ENCODE measurements at regions not wholly inside any gene's neighbourhood (a gene's known extent, or its start where the extent isn't known, plus 50 kb on each side); places are given as distances from the start of the nearest gene placed in this dataset.

DNA sequence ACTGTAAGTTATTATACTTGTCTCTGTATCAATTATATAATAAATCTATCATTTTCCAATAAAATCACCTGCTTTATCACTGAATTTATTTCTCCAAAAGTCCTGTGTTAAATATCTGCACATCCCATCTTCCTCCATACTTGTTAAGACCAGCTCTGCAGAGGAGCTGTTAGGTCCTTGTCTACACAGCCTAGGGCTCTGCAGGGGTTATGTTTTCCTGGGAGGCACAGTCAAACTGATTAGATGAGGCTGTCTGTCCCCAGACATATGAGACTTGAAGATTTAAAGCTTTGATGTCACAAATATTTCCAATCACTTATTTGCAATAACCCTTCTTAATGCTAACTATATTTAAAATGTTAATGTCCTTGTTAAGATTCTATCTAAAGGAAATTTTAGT is 446.8 kb downstream of the TRAM1L1 start:
- TF ChIP-seq TAF1 (IDR thresholded peaks at IDR 0.05; ENCODE audit: low read depth) = no peak
- TF ChIP-seq CREB1 (IDR thresholded peaks at IDR 0.05; ENCODE audit: low read depth) = no peak
- no peak for TF ChIP-seq TEAD4 (IDR thresholded peaks at IDR 0.05)
- no peak for TF ChIP-seq NFIC (IDR thresholded peaks at IDR 0.05)
- TF ChIP-seq FOXM1 (IDR thresholded peaks at IDR 0.05; ENCODE audit: borderline replicate concordance, low read depth) = no peak
- TF ChIP-seq TCF12 (IDR thresholded peaks at IDR 0.05; ENCODE audit: low read depth) = no peak
- no peak for TF ChIP-seq USF1 (IDR thresholded peaks at IDR 0.05)
- TF ChIP-seq YY1 (IDR thresholded peaks at IDR 0.05; ENCODE audit: low read depth) = no peak
- TF ChIP-seq REST (IDR thresholded peaks at IDR 0.05; ENCODE audit: low read depth) = no peak
- TF ChIP-seq CEBPB (IDR thresholded peaks at IDR 0.05) = no peak
- no peak for TF ChIP-seq EGR1 (IDR thresholded peaks at IDR 0.05)
- TF ChIP-seq RAD21 (IDR thresholded peaks at IDR 0.05; ENCODE audit: low read depth) = no peak
- TF ChIP-seq ZBTB7A (IDR thresholded peaks at IDR 0.05; ENCODE audit: low read depth) = no peak
- TF ChIP-seq MAX (IDR thresholded peaks at IDR 0.05) = no peak
- TF ChIP-seq EP300 (IDR thresholded peaks at IDR 0.05; ENCODE audit: borderline replicate concordance) = no peak

GRCh38 chr4:116636917-116637316 is 448.5 kb downstream of the TRAM1L1 start:
- no peak for TF ChIP-seq USF1 (IDR thresholded peaks at IDR 0.05)
- no peak for TF ChIP-seq YY1 (IDR thresholded peaks at IDR 0.05; ENCODE audit: low read depth)
- no peak for TF ChIP-seq NFIC (IDR thresholded peaks at IDR 0.05)
- TF ChIP-seq FOXM1 (IDR thresholded peaks at IDR 0.05; ENCODE audit: borderline replicate concordance, low read depth) = no peak
- no peak for TF ChIP-seq TCF12 (IDR thresholded peaks at IDR 0.05; ENCODE audit: low read depth)
- no peak for TF ChIP-seq CREB1 (IDR thresholded peaks at IDR 0.05; ENCODE audit: low read depth)
- TF ChIP-seq RAD21 (IDR thresholded peaks at IDR 0.05; ENCODE audit: low read depth) = no peak
- no peak for TF ChIP-seq ZBTB7A (IDR thresholded peaks at IDR 0.05; ENCODE audit: low read depth)
- TF ChIP-seq CEBPB (IDR thresholded peaks at IDR 0.05) = no peak
- no peak for TF ChIP-seq EGR1 (IDR thresholded peaks at IDR 0.05)
- no peak for TF ChIP-seq REST (IDR thresholded peaks at IDR 0.05; ENCODE audit: low read depth)
- no peak for TF ChIP-seq MAX (IDR thresholded peaks at IDR 0.05)
- TF ChIP-seq EP300 (IDR thresholded peaks at IDR 0.05; ENCODE audit: borderline replicate concordance) = no peak
- no peak for TF ChIP-seq TEAD4 (IDR thresholded peaks at IDR 0.05)

DNA sequence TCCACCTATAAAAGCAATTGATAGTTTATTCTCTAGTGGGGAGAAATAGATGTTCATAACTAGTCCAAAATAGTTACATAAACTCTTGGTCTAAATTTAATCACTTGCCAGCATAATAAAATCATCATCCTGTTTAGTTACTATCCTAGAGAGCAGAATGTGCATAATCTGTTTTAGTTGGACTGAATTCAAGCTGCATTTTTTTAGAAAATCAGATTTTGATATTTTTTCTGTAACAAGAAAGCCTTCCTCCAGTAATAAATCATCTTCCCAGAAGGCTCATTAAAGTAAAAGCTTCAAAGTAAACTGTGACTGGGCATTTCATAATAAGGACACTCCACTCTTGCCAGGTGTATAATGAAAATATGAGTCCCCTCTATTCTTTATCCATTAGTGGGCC is 453.1 kb downstream of the TRAM1L1 start:
- TF ChIP-seq USF1 (IDR thresholded peaks at IDR 0.05) (no peak), EP300 (IDR thresholded peaks at IDR 0.05; ENCODE audit: borderline replicate concordance) (no peak), MAX (IDR thresholded peaks at IDR 0.05) (no peak), TAF1 (IDR thresholded peaks at IDR 0.05; ENCODE audit: low read depth) (no peak), CREB1 (IDR thresholded peaks at IDR 0.05; ENCODE audit: low read depth) (no peak), NFIC (IDR thresholded peaks at IDR 0.05) (no peak), REST (IDR thresholded peaks at IDR 0.05; ENCODE audit: low read depth) (no peak), RAD21 (IDR thresholded peaks at IDR 0.05; ENCODE audit: low read depth) (no peak), YY1 (IDR thresholded peaks at IDR 0.05; ENCODE audit: low read depth) (no peak)

GRCh38 chr4:116628598-116628997 is 456.8 kb downstream of the TRAM1L1 start:
- TF ChIP-seq CREB1 (IDR thresholded peaks at IDR 0.05; ENCODE audit: low read depth) (no peak), USF1 (IDR thresholded peaks at IDR 0.05) (no peak), FOXM1 (IDR thresholded peaks at IDR 0.05; ENCODE audit: borderline replicate concordance, low read depth) (no peak), MAX (IDR thresholded peaks at IDR 0.05) (no peak), TAF1 (IDR thresholded peaks at IDR 0.05; ENCODE audit: low read depth) (no peak), RAD21 (IDR thresholded peaks at IDR 0.05; ENCODE audit: low read depth) (no peak), EGR1 (IDR thresholded peaks at IDR 0.05) (no peak), TEAD4 (IDR thresholded peaks at IDR 0.05) (no peak), TCF12 (IDR thresholded peaks at IDR 0.05; ENCODE audit: low read depth) (no peak), EP300 (IDR thresholded peaks at IDR 0.05; ENCODE audit: borderline replicate concordance) (no peak), ZBTB7A (IDR thresholded peaks at IDR 0.05; ENCODE audit: low read depth) (no peak), CEBPB (IDR thresholded peaks at IDR 0.05) (no peak), REST (IDR thresholded peaks at IDR 0.05; ENCODE audit: low read depth) (no peak), NFIC (IDR thresholded peaks at IDR 0.05) (no peak), YY1 (IDR thresholded peaks at IDR 0.05; ENCODE audit: low read depth) (no peak)
